ENCODE measurements at regions not wholly inside any gene's neighbourhood (a gene's known extent, or its start where the extent isn't known, plus 50 kb on each side); places are given as distances from the start of the nearest gene placed in this dataset.
"Not testable (repeated sequence)": the region's sequence is repeated elsewhere in the genome, so short reads cannot be mapped to it uniquely, and the experiment has no call there.

- no peak for DNase-seq (ENCODE audit: low read depth in 3 of 3, low spot score in 2 of 3)
These were observed 466.8 kb upstream of the GRIN3A start for GRCh38 chr9:102205251-102205650.

DNA sequence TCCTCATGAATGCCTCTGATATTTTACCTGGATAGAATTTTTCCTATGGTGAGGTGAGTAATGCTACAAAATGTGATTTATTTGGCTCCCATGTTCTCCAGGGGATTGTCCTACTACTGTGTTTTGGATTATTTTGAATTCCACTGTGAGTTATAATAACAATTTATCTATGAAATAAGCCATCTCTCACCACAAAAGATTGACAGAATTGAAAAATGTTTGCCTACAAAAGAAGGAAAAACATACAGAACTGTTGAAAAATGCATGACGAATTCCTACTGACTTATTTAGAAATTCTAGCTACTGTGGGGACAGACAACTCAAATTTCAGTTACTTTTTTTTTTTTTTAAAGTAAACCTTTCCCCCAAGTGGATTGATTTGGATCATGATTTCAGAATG, 463.7 kb upstream of the GRIN3A start:
- DNase-seq (ENCODE audit: low read depth in 3 of 3, low spot score in 2 of 3): no peak

GRCh38 chr9:102185962-102186361, 447.5 kb upstream of the GRIN3A start:
- DNase-seq (ENCODE audit: low read depth in 3 of 3, low spot score in 2 of 3): no peak

DNA sequence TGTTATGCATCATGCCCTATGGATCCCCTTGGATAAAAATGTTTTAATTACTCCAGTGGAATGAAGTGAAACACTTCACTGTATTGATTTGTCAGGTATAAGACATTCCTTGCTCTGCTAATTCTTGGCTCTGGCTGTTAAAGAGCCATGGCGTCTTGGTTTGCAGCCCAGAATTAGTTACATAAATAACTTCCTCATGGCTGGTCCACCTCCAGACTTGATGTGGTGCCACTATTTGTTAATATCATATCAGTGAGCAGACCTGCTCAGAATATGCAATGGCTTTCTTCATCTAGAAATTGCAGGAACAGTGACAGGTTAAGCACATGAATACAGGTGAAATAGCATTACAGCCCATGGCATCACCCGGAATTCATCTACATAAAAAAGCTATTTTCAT, 446.9 kb upstream of the GRIN3A start:
- DNase-seq (ENCODE audit: low read depth in 3 of 3, low spot score in 2 of 3): no peak

DNA sequence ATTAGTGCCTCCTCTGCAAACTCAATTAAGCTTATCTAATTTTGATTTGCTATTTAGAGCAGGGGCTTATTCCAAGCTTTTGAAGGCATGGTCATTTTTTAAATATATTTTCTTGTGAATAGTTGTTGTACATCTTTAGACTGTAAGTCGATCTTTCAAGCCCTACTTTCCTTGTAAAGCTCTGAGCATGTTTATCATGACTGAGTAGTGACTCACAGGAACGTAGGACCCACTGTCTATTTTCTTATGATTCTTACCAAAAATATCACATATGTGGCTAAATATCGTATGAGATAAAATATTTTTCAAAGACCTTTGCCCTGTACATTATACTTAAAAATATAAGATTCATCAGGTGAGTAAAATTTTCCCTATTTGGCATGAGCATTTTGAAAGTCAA, 440.4 kb upstream of the GRIN3A start:
- DNase-seq (ENCODE audit: low read depth in 3 of 3, low spot score in 2 of 3): no peak

GRCh38 chr9:102174202-102174601, 435.8 kb upstream of the GRIN3A start:
- not testable (repeated sequence) for DNase-seq (ENCODE audit: low read depth in 3 of 3, low spot score in 2 of 3)

DNA sequence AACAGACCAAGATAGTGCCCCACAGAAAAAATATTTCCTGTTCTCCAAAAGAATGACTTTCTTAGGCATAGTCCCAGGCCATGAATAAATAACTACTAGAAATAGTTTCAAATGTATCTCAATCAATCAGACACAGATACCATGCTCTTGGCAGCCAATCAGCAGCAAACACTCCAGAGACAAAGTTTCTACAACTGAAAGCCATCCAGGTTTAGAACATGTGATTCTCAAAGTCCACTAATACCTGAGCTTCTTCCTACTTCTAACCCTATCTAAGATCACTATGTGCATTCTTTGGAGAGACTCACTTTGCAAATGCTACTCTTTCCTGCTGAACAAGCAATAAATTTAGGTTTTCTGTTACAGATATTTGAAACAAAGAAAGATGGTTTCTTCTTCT, 425.8 kb upstream of the GRIN3A start:
- DNase-seq (ENCODE audit: low read depth in 3 of 3, low spot score in 2 of 3): no peak

DNA sequence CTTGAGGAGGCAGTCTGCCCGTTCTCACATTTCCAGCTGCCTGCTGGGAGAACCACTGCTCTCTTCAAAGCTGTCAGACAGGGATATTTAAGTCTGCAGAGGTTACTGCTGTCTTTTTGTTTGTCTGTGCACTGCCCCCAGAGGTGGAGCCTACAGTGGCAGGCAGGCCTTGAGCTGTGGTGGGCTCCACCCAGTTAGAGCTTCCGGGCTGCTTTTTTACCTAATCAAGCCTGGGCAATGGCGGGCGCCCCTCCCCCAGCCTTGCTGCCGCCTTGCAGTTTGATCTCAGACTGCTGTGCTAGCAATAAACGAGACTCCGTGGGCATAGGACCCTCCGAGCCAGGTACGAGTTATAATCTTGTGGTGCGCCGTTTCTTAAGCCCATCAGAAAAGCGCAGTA, 414.6 kb upstream of the GRIN3A start:
- DNase-seq (ENCODE audit: low read depth in 3 of 3, low spot score in 2 of 3): not testable (repeated sequence)

DNA sequence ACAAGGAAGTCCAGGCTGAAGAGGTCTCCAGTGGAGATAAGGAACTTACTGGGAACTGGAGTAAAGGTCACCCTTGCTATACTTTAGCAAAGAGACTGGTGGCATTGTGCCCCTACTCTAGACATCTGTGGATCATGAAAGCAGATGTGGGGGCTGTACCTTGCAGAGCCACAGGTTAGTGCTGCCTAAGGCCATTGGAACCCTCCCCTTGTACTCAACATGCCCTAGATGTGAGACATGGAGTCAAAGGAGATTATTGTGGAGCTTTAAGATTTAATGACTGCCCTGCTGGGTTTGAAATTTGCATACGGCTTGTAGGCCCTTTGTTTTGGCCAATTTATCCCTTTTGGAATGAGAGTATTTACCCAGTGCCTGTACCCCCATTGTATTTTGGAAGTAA, 397.3 kb upstream of the GRIN3A start:
- no peak for DNase-seq (ENCODE audit: low read depth in 3 of 3, low spot score in 2 of 3)

DNA sequence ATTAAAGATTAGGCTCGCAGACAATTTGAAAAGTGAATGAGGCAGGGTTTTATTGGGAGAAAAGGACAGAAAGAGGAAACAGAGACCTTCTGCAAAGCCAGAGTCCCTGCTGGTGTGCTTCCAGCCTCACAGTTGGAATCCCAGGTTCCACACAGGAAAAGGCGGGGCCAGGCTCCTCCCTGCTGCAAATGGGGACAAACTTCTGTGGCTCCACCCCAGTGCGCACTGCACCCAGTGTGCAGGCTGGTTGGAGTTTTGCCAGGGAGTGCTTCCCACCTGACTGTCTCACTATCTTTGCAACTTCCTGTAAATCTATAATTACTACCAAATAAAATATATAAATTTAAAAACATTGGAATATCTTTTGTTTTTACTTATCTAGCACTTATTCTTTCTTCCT, 386.0 kb upstream of the GRIN3A start:
- DNase-seq (ENCODE audit: low read depth in 3 of 3, low spot score in 2 of 3): no peak

DNA sequence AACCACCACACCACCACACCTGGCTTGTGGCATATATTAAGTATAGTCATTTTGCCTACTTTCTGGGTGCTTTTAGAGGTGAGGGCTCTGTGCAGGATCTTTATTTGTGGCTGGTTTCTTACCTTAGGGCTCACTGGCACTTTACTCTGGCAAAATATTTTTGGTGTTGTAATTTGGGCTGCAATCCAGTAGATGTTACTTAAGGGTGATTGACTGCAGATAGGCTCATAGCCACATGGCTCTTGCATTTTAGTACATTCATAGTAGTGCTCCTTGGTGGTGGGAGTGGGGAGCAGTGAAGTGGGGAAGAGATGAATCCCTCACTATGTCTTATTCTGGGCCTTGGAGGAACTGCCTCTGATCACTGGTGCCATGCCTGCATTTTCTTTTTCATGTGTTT, 376.1 kb upstream of the GRIN3A start:
- no peak for DNase-seq (ENCODE audit: low read depth in 3 of 3, low spot score in 2 of 3)

DNA sequence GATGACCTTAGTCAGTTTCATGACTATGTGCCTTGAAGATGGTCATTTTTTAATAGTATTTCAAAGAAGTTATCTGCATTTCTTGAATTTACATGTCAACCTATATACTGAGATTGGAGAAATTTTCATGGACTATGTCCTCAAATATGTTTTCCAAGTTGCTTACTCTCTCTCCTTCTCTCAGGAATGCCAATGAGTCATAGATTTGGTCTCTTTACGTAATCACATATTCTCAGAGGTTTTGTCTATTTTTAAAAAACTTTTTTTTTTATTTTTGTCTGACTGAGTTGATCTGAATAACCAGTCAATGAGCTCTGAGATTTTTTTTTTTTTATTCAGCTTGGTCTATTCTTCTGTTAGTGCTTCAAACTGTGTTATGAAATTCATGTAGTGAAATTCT, 374.7 kb upstream of the GRIN3A start:
- DNase-seq (ENCODE audit: low read depth in 3 of 3, low spot score in 2 of 3): no peak

DNA sequence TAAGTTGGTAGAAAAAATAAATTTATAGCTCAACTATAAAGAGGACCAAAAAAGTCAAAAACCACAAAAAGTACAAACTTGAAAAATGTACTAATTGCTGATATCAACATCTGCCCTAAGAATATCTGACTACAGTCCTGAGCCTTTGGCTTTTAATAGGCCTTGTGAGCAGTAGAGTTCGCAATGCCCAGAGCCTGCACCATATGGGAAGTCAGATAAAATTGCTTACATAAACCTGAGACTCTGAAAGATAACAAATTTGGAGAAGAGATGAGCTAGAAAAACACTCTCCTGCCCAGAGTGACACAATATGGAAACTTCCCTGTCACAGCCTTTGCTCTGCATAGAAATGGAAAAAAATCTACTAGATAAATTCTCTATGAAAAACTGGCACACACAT, 368.0 kb upstream of the GRIN3A start:
- DNase-seq (ENCODE audit: low read depth in 3 of 3, low spot score in 2 of 3): no peak

- no peak for DNase-seq (ENCODE audit: low read depth in 3 of 3, low spot score in 2 of 3)
These were observed 363.3 kb upstream of the GRIN3A start for GRCh38 chr9:102101723-102102122.

DNA sequence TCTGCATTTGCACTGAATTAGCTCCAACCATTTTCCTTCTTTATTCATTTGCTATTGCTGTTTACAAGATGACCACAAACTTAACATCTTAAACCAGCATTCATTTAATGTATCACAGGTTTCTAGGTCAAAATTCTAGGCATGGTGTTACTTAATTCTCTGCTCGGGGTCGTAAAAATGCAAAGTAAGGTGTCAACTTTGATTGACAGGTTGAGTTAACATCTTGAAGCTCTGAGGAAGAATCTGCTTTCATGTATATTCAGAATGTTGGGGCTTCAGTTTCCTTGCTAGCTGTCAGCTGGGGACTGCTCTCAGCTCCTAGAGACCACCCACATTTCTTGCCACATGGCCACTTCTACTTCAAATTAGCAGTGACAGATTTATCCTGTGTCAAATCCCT, 348.7 kb upstream of the GRIN3A start:
- DNase-seq (ENCODE audit: low read depth in 3 of 3, low spot score in 2 of 3): no peak

DNA sequence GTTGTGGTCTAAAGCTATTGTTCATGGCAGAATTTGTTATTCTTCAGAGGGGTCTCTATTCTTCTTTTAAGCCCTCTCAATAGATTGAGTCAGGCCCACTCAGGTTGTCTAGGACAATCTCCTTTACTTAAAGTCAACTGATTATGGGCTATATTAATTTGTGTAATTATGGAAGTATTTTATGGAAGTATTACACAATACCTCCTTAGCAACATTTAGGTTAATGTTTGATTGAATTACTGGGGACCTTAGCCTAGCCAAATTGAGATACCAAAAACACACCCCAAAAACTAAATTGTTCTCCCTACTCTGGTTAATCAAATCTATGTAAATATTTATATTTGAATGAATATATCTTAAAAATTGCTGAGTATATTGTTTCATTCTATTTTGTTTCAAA, 347.1 kb upstream of the GRIN3A start:
- DNase-seq (ENCODE audit: low read depth in 3 of 3, low spot score in 2 of 3): no peak

- peak in 1 of 3 donors; percentile 4 for DNase-seq (ENCODE audit: low read depth in 3 of 3, low spot score in 2 of 3)
These were observed 333.8 kb upstream of the GRIN3A start for GRCh38 chr9:102072059-102072764.

DNA sequence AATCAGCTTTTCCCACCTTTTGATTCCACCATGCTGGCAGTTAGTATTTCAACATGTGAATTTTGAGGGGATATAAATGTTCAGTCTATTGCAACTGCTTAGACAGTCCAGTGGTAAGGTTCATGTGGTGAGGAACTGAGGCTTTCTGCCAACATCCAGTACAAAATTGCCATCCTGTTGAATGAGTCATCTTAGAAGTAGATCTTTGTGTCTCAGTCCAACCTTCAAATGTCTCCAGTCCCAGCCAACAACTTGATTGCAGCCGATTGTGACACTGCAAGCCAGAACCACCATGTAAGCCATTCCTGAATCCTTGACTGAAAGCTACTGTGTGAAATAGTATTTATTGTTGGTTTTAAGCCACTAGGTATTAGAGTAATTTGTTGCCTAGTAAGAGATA, 331.5 kb upstream of the GRIN3A start:
- no peak for DNase-seq (ENCODE audit: low read depth in 3 of 3, low spot score in 2 of 3)

DNA sequence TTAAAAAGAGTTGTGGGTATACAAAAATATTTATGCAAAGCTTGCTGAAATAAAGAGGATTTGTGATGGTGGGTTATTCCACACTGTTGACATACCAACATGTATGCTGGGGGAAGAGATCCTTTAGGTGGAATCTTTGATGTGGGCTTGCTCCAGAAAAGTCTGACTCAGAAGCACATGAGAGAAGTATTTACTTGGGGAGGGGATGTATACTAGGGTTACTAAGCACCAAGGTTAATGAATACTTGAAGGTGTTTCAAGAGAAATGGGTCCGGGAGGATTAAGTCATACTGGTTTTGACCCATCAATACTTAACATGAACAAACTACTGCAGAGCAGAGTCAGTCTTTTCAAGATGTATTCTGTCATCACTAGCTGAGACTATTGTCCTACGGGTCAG, 316.4 kb upstream of the GRIN3A start:
- DNase-seq (ENCODE audit: low read depth in 3 of 3, low spot score in 2 of 3): no peak

DNA sequence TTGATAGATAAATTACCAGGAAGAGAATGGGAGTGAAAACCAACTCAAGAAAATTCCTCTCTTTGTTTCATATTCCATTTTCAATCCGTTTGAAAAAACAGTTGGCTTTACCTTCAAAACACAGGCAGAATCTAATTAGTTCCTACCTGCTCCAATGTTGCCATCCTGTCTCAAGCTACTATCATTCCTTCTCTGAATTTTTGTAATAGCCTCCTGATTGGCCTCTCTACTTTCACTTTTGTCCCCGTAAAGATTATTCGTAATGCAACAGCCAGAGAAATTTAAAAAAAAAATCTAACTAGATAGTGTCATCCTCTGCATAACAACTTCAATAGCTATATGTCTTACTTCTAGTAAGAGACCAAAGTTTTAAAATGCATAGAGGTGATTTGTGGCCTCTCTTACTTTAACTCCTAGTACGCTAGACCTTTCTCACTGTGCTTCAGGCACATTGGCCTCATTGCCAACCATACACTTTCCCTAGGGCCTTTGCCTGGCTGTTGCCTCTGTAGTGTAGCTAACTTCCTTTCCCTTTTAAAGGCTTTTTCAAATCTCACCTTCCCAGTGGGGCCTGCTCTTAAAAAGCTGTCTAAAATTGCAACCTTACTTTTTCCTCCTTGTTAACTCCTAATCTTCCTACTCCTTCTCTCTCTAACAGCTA, 311.3 kb upstream of the GRIN3A start:
- DNase-seq (ENCODE audit: low read depth in 3 of 3, low spot score in 2 of 3): no peak

DNA sequence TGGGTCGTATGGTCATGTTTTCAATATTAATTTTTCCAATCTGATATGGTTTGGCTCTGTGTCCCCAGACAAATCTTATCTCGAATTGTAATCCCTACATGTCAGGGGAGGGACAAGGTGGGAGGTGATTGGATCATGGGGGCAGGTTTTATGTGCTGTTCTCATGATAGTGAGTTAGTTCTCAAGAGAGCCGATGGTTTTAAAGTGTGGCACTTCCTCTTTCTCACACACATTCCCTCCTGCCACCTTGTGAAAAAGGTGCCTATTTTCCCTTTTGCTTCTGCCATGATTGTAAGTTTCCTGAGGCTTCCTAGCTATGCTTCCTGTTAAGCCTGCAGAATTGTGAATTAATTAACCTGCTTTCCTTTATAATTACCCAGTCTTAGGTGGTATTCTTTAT, 309.1 kb upstream of the GRIN3A start:
- no peak for DNase-seq (ENCODE audit: low read depth in 3 of 3, low spot score in 2 of 3)

DNA sequence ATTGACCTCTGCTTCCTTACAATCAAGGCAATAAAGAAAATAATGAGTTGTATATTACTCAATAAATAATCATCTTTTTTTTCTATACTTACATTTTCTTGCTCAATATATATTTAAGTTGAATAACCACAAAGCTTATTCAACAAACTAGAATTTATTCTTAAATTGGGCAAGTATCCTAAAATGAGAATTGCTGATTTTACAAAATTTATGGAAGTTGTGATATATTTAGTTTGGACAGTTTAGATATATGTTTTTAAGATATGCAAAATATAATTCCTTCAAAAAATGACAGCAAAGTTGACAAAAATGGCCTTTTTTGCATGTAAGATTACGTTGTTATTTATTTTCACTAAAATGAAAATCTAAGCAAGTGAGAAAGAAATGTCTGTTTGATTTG, 305.7 kb upstream of the GRIN3A start:
- no peak for DNase-seq (ENCODE audit: low read depth in 3 of 3, low spot score in 2 of 3)

DNA sequence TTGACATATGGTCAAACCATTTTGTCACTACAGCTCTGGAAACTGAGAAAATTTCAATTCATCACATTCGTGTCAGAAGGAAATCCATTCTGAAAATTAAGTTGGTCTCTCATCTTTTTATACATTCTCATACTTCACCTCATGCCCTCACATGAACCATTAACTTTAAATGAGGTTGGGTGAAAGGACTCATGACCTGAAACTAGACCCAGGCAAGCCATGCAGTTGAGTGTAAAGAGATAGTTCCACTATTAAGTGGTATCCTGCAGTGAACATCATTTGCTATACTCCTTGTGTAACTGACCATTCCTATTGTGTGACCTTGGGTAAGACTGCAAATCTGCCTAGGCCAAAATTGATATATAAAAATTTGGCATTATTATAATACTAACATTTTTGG, 299.6 kb upstream of the GRIN3A start:
- no peak for DNase-seq (ENCODE audit: low read depth in 3 of 3, low spot score in 2 of 3)
